ENCODE measurements at regions not wholly inside any gene's neighbourhood (a gene's known extent, or its start where the extent isn't known, plus 50 kb on each side); places are given as distances from the start of the nearest gene placed in this dataset.
"Not testable (repeated sequence)": the region's sequence is repeated elsewhere in the genome, so short reads cannot be mapped to it uniquely, and the experiment has no call there.

- intact Hi-C loops (cut with micrococcal nuclease); DNase-seq; CTCF ChIA-PET; H3K4me3 Mint-ChIP-seq; H3K9me3 Mint-ChIP-seq; H3K27me3 Mint-ChIP-seq (ENCODE audit: low read depth); H3K4me1 Mint-ChIP-seq (ENCODE audit: low read depth); H3K36me3 Mint-ChIP-seq (ENCODE audit: low read depth); H3K27ac Mint-ChIP-seq: not testable (repeated sequence)
Observed at GRCh38 chr4:23944556-23944955, 54.7 kb upstream of the PPARGC1A start.

- no peak overlapping the region for H3K27ac Mint-ChIP-seq
- intact Hi-C loops (cut with micrococcal nuclease) = no loop called here
- peaks cover 1% of the 10 kb centered on the region for H3K27me3 Mint-ChIP-seq (ENCODE audit: low read depth)
- CTCF ChIA-PET = no interaction called here
- no peaks in the 10 kb centered on the region for H3K4me1 Mint-ChIP-seq (ENCODE audit: low read depth)
- no peaks in the 10 kb centered on the region for H3K9me3 Mint-ChIP-seq
- H3K36me3 Mint-ChIP-seq (ENCODE audit: low read depth) = no peaks in the 10 kb centered on the region
- no peak for DNase-seq
- no peak overlapping the region for H3K4me3 Mint-ChIP-seq
Observed at GRCh38 chr4:23943478-23943877, 53.6 kb upstream of the PPARGC1A start.

- no peaks in the 10 kb centered on the region for H3K4me1 Mint-ChIP-seq (ENCODE audit: low read depth)
Observed at GRCh38 chr4:23942471-23942870, 52.6 kb upstream of the PPARGC1A start.

More at GRCh38 chr4:23942471-23942870, 52.6 kb upstream of the PPARGC1A start:
- H3K9me3 Mint-ChIP-seq = no peaks in the 10 kb centered on the region
- H3K27me3 Mint-ChIP-seq (ENCODE audit: low read depth) = peaks cover 1% of the 10 kb centered on the region
- no peaks in the 10 kb centered on the region for H3K36me3 Mint-ChIP-seq (ENCODE audit: low read depth)
- H3K27ac Mint-ChIP-seq = no peak overlapping the region
- intact Hi-C loops (cut with micrococcal nuclease) = no loop called here
- H3K4me3 Mint-ChIP-seq = no peak overlapping the region
- no peak for DNase-seq
- CTCF ChIA-PET = no interaction called here

All from activated naive CD4-positive, alpha-beta T cell treated with anti-CD3 and anti-CD28 coated beads for 36 hours (primary cell).